Right ventricle myocardium inferior (tissue), 1 donor: ENCODE measurements at regions not wholly inside any gene's neighbourhood (a gene's known extent, or its start where the extent isn't known, plus 50 kb on each side); places are given as distances from the start of the nearest gene placed in this dataset.

ENCODE experiments used
- ATAC-seq: fragments of 200-7000 bp; cut with Tn5 transposase; one replicate; pipeline ENCODE4 v1.9.1; 2020; ENCODE audit warnings: mild to moderate bottlenecking, moderate library complexity
- DNase-seq: peaks from one replicate; pipeline ENCODE4 v3.0.0; 2021; ENCODE audit errors: missing footprints
- intact Hi-C: fragments of 100-400 bp; cut with DNase I; formaldehyde crosslinking; loops from one replicate; pipeline ENCODE4 v1.11.0; 2022
- donor health status: DM: no; HTN: yes; CAD: no; lungs with severe emphysema.

DNA sequence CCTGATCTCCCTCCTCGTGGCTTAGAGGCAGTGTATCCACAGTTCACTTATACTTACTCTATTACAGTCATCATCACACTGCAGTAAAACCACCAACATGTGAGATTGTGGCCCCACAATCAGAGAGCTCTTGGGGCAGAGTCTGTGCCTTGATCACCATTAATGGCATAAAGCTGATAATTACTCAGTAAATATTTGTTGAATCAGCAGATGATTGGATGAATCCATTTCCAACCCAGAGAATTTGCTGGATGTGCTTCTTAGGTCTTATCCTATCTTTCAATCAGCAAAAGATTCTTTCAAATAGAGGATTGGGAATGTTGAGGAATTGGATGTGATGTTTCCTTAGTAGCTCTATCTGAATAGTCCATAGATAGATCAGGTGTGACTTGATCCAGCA is 88.8 kb upstream of the PITX1 start:
- DNase-seq, result no peak

GRCh38 chr5:135120951-135121350 is 86.9 kb upstream of the PITX1 start:
- ATAC-seq (no peak), DNase-seq (no peak)
- intact Hi-C loops, result no loop called here

More for the DNA sequence above, 88.8 kb upstream of the PITX1 start:
- ATAC-seq, result no peak
- intact Hi-C loops, result no loop called here

- intact Hi-C loops, result no loop called here
- no peak for ATAC-seq
- no peak for DNase-seq
Observed at GRCh38 chr5:135119481-135119880, 85.5 kb upstream of the PITX1 start.

DNA sequence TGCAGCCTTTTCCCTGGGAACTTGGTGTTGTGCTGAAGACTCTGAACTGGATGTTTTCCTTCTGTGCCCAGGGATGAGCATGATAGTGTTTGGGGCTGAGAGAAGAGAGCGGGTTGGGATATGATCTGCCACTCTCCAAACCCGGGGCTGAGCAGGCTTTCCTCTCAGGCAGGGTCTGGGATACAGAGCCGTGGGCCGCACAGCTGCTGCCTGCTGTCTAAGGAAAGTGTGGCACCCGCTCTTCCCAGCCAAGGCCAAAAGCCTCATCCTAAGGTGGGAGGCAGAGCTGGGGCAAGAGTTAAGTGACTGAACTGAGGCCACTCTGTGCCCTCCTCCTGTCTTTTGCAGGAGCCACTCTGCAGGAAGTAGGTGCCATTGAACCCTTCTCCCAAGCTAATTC is 83.6 kb upstream of the PITX1 start:
- DNase-seq, result no peak
- intact Hi-C loops, result no loop called here

DNA sequence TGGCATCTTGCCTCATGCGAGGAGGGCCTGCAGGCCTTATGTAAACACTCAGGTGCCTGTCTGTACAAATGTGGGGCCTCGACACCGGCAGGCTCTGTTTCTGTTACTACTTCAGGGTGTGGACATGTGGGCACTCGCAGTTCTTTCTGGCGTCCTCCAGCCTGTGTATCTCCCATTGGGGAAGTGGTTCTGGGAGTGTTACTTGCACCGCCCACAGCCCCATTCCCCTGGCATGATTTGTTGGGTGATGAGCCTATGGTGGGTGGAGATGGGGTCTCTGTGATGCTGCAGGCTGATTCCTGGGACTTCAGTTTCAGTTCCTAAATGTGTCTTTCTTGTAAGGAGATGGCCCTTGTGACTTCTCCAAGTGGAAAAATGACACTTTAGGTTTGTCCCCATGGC is 82.1 kb upstream of the PITX1 start:
- peak; percentile 45 for ATAC-seq
- intact Hi-C loops, result no loop called here
- DNase-seq, result no peak

More for the DNA sequence above, 83.6 kb upstream of the PITX1 start:
- no peak for ATAC-seq

- intact Hi-C loops, result no loop called here
Observed at GRCh38 chr5:135115591-135115990, 81.6 kb upstream of the PITX1 start.

DNA sequence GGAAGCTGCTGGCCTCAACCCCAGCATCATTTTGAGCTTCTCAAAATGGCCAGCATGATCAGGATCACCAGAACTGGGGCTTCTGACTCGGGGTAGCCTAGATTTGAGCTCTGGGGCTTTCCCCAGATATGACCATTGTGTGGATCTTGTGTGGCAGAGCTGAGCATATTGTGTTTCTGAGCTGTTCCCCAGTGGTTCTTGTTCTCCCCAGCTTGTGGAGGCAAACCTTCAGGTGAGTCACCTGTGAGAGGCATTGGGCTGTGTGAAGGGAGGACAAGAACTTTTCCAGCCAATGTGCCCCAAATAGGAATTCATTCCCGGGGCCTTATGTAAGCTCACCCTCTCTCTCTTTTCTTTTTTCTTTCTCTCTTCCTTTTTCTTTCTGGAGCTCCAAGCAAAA is 80.7 kb upstream of the PITX1 start:
- ATAC-seq (no peak), DNase-seq (no peak)
- intact Hi-C loops, result no loop called here

More at GRCh38 chr5:135115591-135115990, 81.6 kb upstream of the PITX1 start:
- DNase-seq (no peak), ATAC-seq (no peak)

DNA sequence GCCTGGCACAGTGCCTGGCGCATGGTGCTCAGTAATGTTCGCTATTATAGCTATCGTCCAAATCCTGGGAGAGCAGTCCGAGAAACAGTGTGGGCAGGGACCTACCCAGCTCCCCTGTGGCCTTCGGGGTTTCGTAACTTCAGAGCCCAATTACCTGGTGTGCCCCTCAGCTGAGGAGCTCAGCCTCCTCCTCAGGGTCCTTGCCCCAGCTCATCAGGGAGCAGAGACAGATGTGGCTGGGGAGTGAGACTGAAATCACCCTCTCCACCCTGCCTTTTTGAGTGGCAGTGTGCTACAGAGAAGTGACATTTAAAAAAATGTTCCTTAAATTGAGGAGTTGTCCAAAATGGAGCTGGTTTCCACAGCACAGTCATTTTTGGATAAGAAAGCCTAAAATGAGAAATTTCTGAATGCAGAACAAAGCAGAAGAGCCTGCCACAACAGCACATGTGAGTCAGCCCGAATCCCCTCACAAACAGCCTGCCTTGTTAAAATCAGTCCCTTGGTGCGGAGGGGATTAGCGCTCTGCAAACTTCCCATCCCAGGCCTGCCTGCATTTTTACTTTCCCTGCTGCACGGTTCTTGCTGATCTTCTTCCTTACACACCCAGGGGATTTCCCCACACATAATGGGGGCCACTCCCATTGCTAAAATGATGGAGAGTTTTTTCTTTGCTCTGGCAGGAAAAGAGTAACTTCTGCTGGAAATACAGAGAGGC is 78.1 kb upstream of the PITX1 start:
- ATAC-seq (no peak), DNase-seq (no peak)
- intact Hi-C loops, result no loop called here

- DNase-seq (no peak), ATAC-seq (no peak)
- intact Hi-C loops, result no loop called here
Observed at GRCh38 chr5:135110785-135111596, 77.0 kb upstream of the PITX1 start.

- no peak for ATAC-seq
- no peak for DNase-seq
- intact Hi-C loops, result no loop called here
Observed at GRCh38 chr5:135108992-135109391, 75.0 kb upstream of the PITX1 start.

DNA sequence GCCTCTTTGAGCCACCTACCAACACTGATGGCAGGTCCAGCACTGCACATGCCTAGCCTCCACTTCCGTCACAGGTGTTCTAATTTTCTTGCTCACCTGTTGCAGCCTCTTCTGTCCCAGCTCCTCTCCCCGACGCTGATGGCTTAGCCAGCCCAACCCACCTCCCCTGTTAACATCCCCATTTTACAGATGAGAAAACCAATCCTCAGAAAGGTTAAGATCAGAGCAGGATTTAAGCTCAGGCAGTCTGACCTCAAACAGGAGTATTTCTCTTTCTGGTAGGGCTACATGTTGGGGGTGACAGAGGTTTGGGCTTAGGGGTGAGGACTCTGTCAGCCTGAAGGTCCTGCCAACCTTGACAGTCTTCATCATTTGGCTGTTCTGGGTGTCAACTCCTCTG is 74.5 kb upstream of the PITX1 start:
- intact Hi-C loops, result no loop called here
- no peak for DNase-seq
- no peak for ATAC-seq

- ATAC-seq, result no peak
Observed at GRCh38 chr5:135107986-135108385, 74.0 kb upstream of the PITX1 start.

GRCh38 chr5:135106610-135107471 is 72.8 kb upstream of the PITX1 start:
- DNase-seq, result no peak
- intact Hi-C loops, result no loop called here

More at GRCh38 chr5:135107986-135108385, 74.0 kb upstream of the PITX1 start:
- no peak for DNase-seq
- intact Hi-C loops, result no loop called here

DNA sequence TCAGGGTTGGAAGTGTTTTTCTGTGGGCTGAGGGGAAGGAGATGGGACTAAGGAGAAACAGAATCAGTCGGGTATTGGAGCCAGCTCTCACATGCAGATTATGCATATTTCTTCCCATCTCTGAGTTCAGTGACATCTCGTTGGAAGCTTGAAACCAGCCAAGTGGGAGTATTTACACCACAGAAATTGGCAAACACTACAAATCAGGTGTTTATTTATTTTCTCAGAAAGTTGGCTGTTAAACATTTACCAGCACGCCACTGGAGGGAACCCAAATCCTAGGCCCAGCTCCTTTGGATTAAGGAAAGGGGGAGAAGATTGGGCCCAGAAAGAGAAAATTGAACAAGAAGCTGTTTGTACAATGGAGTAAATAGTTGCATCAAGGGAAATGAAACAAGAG is 72.1 kb upstream of the PITX1 start:
- intact Hi-C loops, result no loop called here
- ATAC-seq (no peak), DNase-seq (no peak)

More at GRCh38 chr5:135106610-135107471, 72.8 kb upstream of the PITX1 start:
- no peak for ATAC-seq

DNA sequence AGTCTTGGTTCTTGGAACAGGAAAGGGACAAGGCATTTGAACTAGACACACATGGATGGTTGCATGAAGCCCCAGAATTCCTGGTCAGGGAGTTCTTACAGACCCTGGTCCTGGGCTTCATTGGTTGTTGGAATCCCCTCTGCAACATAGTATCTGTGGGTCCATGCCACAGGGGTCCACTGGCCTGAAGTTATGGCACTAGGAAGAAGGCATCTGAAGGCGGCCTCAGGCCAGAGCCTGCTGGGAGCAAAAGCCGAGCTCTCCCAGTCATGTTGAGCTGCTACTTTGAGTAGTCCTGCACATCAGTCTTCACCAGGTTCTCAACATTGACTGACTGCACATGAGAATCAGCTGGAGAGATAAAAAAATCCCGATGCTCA is 71.1 kb upstream of the PITX1 start:
- DNase-seq, result no peak
- intact Hi-C loops, result no loop called here
- ATAC-seq, result no peak

GRCh38 chr5:135103575-135103853 is 69.5 kb upstream of the PITX1 start:
- DNase-seq, result no peak
- intact Hi-C loops, result no loop called here

DNA sequence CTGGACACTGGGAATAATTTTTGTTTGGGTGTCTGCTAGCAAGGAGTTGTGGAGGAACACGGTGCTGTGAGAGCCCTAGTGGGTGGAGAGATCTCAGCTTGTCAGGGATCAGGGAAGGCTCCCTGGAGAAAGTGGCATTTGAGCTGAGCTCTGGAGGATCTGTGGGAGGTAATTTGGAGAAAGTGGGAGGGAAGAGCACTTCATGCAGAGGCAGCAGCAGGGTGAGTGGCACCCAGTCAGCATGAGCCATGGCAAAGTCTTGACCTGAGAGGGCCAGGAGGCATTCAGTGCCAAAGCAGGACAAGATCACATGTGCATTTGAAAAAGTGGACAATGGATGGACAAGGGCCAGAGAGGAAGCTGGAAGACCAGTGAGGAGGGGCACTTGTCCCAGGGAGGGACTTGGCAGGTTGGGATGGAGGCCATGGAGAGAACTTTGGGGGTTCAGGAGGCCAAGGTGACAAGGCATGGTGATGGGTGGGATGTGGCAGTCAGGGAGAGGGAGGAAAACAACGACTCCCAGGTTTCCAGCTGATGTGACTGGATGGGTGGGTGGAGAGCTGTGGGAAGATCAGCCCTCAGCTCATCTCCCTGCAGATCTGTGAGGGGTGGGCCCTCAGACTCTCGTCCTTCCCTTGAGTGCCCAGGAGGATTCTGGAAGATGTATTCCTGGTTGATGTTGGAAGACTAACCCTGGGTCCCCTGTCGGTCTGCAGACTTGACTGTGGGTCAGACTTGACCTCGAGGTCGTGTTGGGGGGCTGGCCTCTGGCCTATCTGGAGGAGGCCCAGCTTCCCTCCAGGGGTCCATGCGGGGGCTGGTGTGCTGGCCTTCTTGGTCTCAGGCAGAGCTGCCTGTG is 68.9 kb upstream of the PITX1 start:
- intact Hi-C loops, result no loop called here
- DNase-seq, result no peak
- ATAC-seq, result no peak

More at GRCh38 chr5:135103575-135103853, 69.5 kb upstream of the PITX1 start:
- no peak for ATAC-seq

GRCh38 chr5:135100431-135100830 is 66.4 kb upstream of the PITX1 start:
- intact Hi-C loops, result no loop called here
- ATAC-seq (no peak), DNase-seq (no peak)

DNA sequence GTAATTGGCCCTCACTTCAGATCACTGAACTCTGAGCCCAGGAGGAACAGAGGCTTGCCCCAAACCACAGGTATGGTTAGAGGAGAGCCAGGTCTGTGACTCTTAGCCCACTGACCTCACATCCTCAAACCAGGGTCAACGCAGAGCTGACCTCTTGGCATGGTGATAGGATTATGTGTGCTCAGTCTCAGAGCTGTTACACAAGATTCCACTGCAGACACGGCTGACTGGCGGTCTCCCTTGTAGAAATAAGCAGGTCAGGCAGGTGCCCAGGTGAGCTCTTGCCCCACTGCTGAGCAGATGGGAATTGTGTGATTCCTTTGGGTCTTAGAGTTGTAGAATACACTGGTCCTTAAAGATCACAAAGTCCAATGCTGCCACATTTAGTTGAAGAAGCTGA is 66.0 kb upstream of the PITX1 start:
- ATAC-seq (no peak), DNase-seq (no peak)

More for the DNA sequence above, 66.0 kb upstream of the PITX1 start:
- intact Hi-C loops, result no loop called here
